Stimulated activated CD8-positive, alpha-beta memory T cell treated with anti-CD3 and anti-CD28 coated beads, Interleukin-4, amount 100 ng/mL, for 48 hours (primary cell): ENCODE measurements at regions not wholly inside any gene's neighbourhood (a gene's known extent, or its start where the extent isn't known, plus 50 kb on each side); places are given as distances from the start of the nearest gene placed in this dataset.
"Not testable (repeated sequence)": the region's sequence is repeated elsewhere in the genome, so short reads cannot be mapped to it uniquely, and the experiment has no call there.

ENCODE experiments used
- DNase-seq: peaks from one replicate; pipeline ENCODE4 v3.0.0-alpha.2; 2020

DNA sequence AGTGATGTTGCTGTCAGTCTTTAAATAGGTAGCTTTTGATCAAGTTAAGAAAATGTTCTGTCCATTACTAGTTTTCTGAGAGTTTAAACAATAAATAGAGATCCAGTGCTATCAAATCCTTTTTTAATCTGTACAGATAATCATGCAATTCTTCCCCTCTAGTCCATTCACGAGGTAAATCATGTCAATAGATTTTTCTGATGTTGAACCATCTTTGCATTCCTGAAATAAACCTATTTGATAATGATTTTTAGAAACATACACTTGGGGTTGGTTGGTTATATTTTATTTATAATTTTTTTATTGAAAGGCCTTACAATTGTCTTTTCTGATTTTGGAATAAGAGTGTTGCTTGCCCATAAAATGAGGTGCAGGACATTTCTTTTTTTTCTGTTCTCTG lies 95.0 kb downstream of the FAM53A start:
- no peak for DNase-seq

DNA sequence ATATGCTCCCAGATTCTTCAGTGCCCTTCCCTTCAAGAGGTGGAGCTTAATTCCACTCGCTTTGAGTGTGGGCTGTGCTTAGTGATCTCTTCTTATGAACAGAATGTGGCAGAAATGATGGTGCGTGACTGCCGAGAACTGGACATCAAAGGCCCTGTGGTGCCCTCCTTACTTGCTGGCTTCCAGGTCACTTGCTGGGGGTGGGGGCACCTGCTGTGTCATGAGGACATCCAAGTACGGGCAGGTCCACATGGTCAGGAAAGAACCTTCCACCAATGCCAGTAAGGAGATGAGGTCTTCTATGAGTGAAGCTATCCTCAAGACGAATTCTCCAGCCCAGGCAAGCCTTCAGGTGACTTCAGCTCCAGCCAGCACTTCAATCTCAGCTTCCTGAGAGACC lies 95.8 kb downstream of the FAM53A start:
- no peak for DNase-seq

DNA sequence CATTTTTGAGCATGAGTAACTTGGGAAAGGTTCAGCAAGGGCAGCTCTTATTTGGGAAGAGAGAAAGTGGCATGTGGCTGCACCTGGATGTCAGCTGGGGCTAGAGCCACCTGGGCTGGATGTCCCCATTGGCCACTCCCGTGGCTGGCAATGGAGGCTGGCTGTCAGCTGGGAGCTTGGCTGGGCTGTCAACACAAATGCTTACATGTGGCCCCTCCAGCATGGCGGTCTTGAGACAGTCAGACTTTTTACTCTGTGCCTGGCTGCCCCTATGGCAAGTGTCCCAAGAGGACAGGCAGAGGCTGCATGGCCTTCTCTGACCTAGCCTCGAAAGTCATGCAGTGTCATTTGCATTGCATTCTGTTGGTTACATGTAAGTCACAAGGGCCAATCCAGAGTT lies 99.6 kb downstream of the FAM53A start:
- DNase-seq, result no peak

DNA sequence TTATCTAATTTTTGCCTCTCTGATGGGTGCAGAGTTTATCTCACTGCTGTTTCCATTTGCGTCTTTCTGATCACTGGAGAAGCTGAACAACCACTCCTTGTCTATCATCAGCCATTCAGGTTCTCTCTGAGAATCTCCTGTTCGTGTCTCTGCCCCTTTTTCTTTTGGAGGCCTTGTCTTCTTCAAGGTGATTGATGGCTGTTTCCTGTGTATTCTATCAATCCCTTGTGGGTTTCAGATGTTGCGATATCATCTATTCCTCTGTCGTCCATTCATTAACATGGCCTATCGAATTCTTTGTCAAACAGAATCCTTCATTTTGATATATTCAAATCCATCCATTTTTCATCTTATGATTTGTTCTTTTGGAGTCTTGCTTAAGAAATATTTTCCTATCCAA lies 100.3 kb downstream of the FAM53A start:
- no peak for DNase-seq

DNA sequence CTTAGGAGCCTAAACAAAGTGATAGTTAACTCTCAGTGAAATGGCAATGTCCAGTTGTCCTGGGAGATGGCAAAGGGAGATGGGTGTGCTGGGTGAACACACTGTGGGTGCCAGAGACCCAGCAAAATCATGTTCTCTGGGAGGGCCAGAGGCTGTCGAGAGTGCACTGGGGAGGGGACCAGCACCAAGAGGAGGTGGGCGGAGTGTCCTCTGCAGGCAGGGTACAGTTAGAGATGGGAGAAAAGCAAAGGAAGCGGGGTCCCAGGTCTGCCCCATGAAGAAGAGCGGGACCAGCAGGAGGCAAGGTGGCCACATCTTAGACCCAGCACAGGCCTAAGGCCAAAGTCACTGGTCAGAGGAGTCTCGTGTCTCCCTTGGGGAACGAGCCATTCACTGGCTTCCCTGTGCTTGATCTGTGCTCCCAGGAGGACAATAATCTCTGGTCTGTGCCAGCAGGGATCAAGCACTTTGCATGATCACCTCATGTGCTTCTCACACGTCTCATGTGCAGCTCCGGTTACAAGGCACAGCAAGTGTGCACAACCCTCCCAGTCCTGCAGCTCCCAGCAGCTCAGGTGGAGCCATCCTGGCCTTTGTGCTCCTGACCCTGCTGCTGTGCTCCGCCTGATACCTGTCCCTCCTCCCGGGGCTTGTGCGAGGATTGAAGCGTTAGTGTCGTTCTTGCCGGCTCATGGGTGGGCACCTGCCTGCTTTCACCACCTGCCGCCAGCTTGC lies 100.9 kb downstream of the FAM53A start:
- DNase-seq, result no peak

DNA sequence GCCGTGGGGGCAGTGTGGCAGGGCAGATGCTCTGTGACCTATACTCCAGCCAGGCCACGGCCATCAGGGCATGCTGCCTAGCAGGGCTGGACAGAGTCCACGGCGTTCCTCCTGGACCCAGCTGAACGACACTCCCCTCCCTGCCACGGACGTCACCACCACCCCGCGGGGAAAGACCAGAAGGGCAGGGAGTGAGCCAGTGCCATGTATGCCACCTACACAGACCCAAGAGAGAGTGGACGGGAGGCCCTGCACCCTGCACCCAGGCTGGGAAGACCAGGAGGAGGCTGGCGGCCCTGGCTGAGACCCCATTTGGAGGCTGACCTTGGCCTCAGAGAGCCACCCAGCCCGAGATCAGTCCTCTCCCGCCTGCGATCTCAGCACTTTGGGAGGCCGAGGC lies 101.9 kb downstream of the FAM53A start:
- no peak for DNase-seq

DNA sequence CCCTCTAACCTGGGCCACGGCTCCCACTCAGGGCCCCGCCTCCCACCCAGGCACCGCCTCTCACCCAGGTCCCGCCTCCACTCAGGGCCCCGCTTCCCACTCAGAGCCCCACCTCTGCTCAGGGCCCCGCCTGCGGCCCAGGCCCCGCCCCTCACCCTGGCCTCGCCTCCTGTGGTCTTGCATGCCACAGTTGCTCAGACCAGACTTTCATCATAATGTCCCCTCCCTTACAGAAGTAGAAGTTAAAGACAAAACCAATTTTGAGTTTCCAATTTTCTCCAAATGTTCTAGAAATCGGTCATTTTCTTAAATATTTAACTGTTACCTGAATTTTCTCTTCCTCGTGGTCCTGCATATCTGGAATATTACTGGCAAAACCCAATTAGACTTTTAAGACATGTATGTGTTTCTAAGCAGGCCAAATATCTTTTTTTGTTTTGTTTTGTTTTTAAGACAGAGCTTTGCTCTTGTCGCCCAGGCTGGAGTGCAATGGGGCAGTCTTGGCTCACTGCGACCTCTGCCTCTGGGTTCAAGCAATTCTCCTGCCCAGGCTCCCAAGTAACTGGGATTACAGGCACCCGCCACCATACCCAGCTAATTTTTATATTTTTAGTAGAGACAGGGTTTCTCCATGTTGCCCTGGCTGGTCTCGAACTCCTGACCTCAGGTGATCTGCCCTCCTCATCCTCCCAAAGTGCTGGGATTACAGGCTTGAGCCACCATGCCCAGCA lies 102.8 kb downstream of the FAM53A start:
- peak; percentile 94 for DNase-seq

DNA sequence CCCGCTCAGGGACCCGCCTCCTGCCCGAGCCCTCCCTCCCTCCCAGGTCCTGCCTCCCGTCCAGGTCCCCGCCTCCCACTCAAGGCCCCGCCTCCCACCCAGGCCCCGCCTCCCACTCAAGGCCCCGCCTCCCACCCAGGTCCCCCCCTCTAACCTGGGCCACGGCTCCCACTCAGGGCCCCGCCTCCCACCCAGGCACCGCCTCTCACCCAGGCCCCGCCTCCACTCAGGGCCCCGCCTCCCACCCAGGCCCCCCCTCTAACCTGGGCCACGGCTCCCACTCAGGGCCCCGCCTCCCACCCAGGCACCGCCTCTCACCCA lies 103.5 kb downstream of the FAM53A start:
- not testable (repeated sequence) for DNase-seq

DNA sequence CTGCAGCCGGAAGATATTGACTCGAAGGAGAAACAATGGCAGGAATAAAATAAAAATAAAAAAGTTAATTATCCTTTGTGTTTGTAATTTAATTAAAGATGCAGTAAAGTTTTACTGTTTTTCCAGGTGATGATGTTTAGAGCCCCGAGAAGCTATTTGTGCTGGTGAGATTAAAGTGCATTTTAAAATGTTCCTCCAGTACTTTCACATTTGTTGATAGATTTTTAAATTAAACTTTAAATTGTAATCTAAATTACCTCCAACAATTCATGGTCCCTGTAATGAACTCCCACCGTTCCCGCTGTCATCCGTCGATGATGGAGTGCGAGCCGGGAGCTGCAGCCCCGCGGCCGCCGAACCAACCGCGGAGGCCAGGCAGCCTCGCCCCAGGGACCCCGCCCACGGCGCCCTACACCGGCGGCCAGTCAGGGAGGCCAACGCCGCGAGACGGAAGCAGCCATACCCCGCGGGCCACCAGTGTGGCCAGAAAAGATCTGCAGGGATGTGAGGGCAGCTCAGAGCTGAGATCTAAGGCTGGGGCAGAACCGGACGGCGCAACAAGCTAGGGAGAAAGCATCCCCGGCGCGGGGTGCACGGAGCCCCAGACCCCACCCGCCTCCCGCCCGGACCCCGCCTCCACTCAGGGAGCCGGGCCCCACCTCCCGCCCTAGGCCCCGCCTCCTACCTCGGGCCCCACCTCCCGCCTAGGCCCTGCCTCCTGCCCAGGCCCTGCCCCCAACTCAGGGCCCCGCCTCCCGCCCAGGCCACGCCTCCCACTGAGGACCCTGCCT lies 104.0 kb downstream of the FAM53A start:
- peak; percentile 97 for DNase-seq

DNA sequence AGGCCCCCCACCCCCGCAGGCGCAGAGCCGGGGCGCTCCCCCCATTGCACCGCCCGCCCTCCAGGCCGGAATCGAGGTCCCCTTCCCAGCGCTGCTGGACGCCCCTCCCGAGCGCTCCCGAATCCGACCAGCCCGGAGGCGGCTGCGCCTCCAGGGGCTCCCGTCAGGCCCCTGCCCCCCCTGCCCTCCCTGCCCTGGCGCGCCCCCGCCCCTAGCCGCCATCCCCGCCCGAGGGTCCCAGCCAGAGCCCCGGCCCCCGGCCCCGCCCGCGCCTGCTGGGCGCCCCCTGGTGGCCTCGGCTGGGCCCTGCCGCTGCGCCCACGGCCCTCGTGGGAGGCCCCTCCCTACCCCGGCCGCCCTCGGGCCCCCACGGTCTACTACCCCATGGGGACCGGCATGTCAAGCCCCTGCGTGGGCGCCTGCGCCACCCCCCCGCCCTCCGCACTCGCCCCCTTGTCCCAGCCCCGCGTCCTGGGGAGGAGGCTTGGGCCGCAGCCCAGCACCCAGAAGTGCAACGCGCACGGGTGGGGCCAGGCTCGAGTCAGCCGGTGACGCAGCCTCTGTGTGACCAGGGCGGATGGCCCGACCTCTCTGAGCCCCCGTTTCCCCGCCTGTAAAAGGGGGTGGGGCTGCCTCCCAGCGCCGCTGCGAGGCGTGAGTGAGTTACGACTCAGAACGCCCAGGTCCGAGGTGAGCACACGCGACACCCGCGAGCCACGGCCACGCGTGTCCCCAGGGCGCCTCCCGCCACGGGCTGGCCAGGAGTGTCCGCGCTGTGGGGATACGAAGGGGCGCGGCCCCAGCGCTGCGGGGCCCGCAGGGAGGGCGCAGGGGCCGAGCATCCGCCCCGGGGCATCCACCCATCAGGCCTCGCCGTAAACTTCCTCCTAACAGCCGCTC lies 104.9 kb downstream of the FAM53A start:
- peak; percentile 83 for DNase-seq

DNA sequence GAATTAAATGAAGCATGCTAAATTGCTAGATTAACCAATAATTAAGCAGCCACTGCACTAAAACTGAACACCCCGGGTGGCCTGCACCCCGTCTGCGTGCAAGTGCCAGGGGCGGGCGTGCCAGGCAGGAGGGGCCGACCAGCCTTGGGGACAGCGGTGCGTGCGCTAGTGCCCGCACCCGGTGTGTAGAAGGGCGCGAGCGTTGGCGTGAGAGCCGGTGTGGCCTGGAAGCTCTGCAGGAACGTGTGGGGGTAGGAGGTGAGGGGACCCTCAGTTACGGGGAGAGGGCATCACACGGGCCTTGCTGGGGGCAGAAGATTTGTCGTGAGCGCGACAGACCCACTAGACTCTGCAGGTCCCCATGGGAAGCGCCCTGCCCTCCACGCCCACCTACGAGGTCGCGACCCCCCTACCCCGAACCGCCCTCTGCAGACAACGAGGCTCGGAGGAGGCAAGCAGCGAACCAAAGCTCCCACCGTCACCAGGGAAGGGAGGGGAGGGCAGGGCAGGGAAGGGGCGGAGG lies 105.8 kb downstream of the FAM53A start:
- no peak for DNase-seq

DNA sequence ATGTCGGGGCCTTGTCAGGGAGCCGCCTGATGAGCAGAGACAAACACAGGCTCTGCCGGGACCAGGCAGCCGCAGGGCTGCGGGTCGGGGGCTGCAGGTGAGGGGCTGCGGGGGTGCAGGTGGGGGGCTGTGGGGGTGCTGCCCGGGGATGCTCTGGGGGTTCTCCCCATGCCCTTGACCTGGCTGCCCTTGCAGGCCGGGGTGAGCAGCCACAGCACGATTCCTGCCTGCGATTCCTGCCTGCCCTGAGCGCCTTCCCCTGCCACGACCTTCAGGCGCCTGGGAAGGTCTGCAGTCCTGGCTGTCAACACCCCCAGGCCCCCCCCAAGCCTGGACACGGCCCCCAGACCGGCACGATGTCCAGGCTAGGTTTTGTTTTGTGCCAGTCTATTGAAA lies 106.3 kb downstream of the FAM53A start:
- DNase-seq, result no peak

DNA sequence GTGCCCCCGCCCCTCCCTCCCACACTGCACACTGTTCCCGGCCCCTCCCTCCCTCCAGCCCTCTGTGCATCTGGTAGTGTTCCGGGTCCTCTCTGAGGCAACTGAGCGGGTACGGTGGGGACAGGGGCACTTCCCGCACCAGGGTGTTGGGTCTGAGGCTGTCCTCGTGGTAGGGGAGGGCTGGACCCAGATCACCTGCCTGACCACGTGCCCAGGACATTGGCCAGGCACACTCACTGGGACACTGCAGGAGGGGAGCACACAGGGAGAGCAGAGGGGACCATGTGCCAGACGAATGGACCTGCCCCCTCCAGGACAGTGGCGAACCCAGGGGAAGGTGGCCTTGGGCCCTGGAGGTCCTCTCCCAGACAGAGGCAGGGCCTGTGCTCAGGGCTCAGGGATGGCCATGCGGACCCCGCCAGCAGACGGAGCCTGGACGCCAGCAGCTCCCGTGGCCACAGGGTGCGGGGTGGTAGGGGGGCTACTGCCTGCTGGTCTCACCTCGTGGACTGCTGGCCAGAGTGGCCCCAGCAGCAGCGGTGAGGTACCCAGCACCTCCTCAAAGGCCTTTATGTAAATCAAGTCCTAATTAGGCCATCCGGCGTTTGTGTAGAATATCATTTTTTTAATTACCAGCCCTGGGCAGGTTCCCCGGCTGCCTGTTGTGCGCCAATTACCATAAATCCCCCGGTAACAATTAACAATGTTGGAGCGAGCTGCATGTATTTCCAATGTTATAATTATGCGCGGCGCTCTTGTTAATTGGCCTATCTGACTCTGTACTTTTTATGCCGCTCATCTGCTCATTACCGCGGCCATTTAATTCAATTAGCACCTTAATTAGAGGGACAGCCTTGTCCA lies 106.9 kb downstream of the FAM53A start:
- no peak for DNase-seq

DNA sequence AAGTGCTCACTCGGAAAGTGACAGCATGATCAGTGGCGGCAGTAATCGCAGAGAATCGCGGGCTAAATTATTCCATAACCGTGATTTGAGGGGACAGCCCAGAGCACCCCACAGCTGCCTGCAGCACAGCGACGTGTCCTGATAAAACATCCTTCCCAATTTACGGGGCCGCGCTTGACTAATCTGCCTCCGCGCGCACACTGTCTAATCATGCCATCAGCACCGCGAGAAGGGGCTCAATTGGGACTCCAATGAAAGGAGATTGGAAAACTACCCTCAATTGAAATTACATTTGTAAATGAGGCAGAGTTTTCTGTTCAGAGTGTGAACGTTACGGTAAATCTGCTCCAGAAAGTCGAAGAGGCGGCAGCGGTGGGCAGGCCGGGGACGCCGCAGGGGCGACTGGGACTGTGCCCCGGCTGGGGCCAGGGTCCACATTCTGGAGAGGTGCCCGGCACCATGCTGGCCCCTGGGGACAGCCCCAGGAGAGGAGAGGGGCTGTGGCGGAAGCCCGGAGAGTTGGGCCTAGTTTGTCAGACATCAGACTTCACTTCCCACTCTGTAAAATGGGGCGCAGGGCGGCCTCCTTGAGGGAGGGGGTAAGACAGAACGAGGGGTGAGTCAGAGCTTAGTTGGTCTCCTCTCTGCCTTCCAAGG lies 107.7 kb downstream of the FAM53A start:
- no peak for DNase-seq

DNA sequence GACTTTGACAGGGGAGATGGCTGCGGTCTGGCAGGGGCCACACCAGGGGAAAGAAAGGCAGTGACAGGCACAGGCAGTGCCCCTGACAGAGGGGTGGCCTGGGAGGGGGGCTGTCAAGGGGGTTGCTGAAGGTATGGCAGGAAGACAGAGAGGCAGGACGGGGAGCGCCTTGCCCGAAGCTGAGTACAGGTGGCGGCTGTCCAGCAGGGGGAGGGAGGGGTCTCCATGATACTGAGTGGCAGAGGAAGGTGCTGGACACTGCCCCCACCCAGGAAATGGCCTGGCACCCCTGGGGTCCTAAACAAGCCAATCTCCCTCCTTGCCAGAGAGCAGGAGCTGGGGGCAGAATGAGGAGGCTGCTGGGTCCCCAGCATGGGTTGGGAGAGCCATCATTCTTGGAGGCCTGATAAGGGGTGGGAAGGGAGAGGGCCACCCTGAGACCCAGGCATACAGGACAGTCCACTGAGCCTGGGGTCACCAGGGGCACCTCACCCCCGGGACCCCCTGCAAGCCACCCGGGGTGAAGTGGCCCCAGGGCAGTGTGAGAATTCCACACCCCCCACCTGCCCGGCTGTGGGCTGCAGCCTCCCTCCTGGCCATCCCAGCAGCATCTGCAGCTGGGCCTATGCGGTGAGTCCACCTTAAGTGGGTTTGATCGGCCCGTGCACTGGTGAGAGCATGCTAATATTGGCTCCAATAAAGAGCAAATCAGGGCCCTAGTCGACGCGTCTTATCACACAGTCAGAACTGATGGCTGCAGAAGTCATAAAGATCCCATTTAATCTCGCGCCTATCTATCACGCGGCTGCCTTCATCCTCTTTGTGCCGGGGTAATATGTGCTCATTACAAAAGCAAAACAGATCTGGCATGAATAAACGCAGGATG lies 108.5 kb downstream of the FAM53A start:
- DNase-seq, result no peak

DNA sequence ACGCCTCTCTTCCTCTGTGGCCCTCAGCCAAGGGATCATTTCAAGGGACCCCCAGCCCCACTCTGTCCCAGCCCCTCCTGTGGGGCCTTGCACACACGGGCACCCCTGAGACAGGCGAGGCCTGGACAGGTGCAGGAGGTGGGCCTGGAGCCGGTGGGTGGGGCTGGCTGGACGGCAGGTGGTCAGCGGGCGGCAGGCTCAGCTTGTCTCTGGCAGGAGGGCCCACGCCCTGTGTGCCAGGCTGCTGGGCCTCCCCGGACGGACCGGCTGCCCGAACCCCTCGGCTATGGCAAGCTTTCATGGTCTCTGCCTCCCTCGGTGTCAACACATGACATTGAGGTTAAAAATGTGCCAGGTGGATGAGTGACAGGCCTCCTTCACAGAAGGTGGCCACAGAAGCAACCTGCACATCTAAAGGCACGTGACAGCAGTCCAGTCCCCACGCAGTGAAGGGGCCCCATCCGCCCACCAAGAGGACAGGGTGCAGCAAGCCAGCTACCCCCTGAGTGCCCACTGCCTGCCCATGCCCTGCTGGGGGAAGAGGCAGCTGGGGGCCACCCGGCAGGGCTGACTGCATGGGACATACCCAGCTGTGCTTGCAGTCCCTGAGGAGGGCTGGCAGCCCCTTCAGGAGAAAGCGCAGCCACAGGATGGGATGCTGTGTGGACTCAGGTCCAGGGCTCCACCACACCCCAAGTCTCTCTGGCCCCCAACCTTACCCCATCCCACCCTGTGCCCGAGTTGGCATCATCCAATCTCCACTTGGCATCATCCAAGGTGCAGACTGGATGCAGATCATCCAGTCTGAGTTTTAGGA lies 109.3 kb downstream of the FAM53A start:
- no peak for DNase-seq

DNA sequence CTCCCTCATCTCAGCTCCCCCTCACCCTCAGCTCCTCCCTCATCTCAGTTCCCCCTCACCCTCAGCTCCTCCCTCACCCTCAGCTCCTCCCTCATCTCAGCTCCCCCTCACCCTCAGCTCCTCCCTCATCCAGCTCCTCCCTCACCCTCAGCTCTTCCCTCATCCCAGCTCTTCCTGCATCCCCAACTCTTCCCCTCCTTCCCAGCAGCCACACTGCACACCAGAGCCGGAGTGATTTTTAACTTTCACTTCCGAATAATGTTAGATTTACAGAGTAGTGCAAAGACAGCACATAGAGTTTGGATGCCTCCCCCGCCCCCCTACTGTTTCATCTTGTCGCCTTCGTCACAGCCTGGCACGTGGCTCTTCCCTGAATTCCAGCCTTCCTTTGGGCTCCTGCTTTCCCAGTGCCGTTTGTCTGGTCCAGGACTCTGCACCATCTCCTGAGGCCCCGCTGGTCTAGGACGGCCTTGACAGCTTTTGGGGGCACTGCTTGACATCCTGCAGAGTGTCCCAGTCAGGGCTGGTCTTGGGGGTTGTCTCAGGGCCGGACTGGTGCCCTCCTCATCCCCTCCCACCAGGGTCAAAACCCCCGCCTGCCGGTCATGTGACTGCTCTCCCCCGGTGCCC lies 110.2 kb downstream of the FAM53A start:
- no peak for DNase-seq

DNA sequence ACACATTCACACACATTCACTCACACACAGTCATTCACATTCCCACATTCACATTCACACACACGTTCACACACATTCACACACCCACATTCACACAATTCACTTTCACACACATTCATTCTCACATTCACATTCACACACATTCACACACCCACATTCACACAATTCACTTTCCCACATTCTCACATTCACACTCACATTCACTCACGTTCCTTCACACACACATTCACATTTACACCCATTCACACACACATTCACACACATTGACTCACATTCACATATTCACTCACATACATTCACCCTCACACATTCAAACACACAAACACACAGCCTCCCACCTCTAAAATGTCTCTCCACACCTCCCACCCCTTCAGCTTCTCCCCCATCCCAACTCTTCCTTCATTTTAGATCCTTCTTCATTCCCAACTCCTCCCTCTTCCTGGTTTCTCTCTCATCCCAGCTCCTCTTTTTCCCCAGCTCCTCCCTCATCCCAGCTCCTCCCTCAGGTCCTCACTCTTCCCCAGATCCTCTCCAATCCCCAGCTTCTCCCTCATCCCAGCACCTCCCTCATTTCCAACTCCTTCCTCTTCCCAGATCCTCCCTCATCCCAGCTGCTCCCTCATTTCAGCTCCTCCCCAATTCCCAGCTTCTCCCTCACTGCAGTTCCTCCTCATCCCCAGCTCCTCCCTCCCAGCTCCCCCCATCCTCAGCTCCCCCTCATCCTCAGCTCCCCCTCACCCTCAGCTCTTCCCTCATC lies 111.0 kb downstream of the FAM53A start:
- no peak for DNase-seq
